Suppressor macrophage treated with lipopolysaccharide for 1 hour (primary cell): ENCODE measurements at regions not wholly inside any gene's neighbourhood (a gene's known extent, or its start where the extent isn't known, plus 50 kb on each side); places are given as distances from the start of the nearest gene placed in this dataset.

ENCODE experiments used
- DNase-seq, 3 donors: peaks; one replicate each; pipeline ENCODE4 v3.0.0-alpha.2; 2020 to 2022

DNA sequence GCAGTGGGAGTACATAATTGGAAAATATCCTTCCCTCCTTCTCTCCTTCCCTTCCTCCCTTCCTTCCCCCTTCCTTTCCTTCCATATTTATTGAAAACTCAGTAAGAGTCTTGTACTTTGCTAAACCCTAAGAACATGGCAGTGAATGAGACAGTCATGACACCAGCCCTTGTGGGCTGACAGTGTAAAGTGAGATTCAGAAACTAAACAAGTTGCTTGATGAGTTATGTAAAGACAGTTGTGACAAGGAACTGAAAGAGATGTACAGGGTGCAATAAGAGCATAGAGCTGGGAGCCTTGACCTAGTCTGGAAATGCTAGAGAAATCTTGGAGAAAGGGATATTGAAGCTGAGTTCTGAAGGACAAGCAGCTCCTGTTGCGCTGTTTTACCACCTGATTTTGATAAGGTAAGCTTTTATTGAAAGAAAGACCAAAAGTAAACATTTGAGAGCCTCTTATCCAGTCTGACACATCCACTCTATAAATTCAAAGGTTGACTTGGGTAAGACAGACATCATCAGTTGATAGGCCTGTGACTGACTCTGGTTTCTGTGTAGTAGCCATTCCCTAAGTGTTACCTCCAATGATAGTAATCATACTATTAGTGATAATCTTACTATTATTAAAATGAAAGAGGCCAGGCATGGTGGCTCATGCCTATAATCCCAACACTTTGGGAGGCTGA lies 66.5 kb upstream of the SKOR2 start:
- no peak for DNase-seq

DNA sequence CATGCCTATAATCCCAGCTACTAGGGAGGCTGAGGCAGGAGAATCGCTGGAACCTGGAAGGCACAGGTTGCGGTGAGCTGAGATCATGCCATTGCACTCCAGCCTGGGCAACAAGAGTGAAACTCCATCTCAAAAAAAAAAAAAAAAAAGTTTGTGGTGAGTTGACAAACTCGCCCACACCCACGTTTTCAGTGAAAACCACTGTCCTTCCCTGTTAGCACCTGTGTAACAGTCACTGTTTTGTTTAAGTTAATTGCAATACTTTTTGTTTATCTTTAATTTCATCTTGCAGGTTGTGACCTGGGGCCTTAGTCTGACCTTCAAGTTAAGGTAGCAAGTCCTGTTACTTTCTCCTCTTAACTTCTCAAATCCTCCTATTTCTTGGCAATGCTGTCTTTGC lies 65.5 kb upstream of the SKOR2 start:
- no peak for DNase-seq

DNA sequence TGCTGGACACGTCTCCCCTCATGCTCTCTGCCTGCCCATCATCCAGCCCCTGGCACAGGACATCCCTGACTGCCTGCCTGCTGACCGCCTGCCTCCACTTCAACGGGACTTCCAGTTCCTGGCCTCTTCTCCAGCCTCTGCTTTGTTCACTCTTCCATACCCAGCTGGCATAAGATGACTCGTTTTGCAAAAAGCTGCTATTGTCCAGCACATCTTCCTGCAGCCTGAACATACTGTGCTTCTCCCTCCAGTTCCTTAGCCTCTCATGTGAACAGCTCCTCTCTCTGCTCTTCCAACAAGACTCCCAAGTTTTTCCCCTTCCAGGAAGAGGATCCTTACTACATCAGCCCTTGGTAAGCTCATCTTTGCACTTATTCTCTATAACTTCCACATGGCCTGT lies 62.4 kb upstream of the SKOR2 start:
- no peak for DNase-seq

DNA sequence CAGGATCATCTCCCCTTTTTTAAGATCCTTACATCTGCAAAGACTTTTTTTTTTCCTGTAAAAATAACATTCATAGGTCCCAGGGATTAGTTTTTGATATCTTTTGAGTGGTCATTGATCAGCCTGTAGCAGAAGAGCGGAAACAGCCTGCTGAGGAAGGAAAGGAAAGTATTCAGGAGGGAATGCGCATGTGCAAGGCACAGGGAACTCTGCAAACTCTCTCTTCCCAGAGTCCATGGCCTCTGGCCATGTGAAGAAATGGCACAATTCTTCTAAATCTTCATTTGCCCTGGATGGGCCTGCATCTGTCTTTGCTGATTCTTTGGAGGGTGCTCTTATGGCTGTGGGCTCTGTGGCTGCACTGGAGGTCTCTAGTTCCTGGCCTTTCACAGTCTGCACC lies 60.1 kb upstream of the SKOR2 start:
- no peak for DNase-seq
